ENCODE measurements at regions not wholly inside any gene's neighbourhood (a gene's known extent, or its start where the extent isn't known, plus 50 kb on each side); places are given as distances from the start of the nearest gene placed in this dataset.
"Not testable (repeated sequence)": the region's sequence is repeated elsewhere in the genome, so short reads cannot be mapped to it uniquely, and the experiment has no call there.

GRCh38 chr13:65841156-65841555 lies 1389.0 kb downstream of the PCDH9 start:
- in situ Hi-C loops (cut with HindIII; ENCODE audit: low sequenced_read_pairs): no loop called here

GRCh38 chr13:65836066-65836465 lies 1394.1 kb downstream of the PCDH9 start:
- in situ Hi-C loops (cut with HindIII; ENCODE audit: low sequenced_read_pairs): no loop called here

- in situ Hi-C loops (cut with HindIII; ENCODE audit: low sequenced_read_pairs): no loop called here
Observed at GRCh38 chr13:65834897-65835296, 1395.2 kb downstream of the PCDH9 start.

GRCh38 chr13:65830411-65831205 lies 1399.5 kb downstream of the PCDH9 start:
- in situ Hi-C loops (cut with HindIII; ENCODE audit: low sequenced_read_pairs): no loop called here

GRCh38 chr13:65829241-65830008 lies 1400.7 kb downstream of the PCDH9 start:
- in situ Hi-C loops (cut with HindIII; ENCODE audit: low sequenced_read_pairs): no loop called here

GRCh38 chr13:65826657-65827056 lies 1403.5 kb downstream of the PCDH9 start:
- in situ Hi-C loops (cut with HindIII; ENCODE audit: low sequenced_read_pairs): no loop called here

GRCh38 chr13:65825039-65825438 lies 1405.1 kb downstream of the PCDH9 start:
- in situ Hi-C loops (cut with HindIII; ENCODE audit: low sequenced_read_pairs): no loop called here

- in situ Hi-C loops (cut with HindIII; ENCODE audit: low sequenced_read_pairs): no loop called here
Observed at GRCh38 chr13:65808061-65808460, 1422.1 kb downstream of the PCDH9 start.

GRCh38 chr13:65803530-65804392 lies 1426.4 kb downstream of the PCDH9 start:
- in situ Hi-C loops (cut with HindIII; ENCODE audit: low sequenced_read_pairs): no loop called here

- in situ Hi-C loops (cut with HindIII; ENCODE audit: low sequenced_read_pairs): no loop called here
Observed at GRCh38 chr13:65789815-65790214, 1440.3 kb downstream of the PCDH9 start.

GRCh38 chr13:65787082-65787481 lies 1443.1 kb downstream of the PCDH9 start:
- in situ Hi-C loops (cut with HindIII; ENCODE audit: low sequenced_read_pairs): no loop called here

GRCh38 chr13:65784088-65784816 lies 1445.9 kb downstream of the PCDH9 start:
- in situ Hi-C loops (cut with HindIII; ENCODE audit: low sequenced_read_pairs): no loop called here

- in situ Hi-C loops (cut with HindIII; ENCODE audit: low sequenced_read_pairs): no loop called here
Observed at GRCh38 chr13:65783383-65783782, 1446.8 kb downstream of the PCDH9 start.

GRCh38 chr13:65771704-65772313 lies 1458.3 kb downstream of the PCDH9 start:
- in situ Hi-C loops (cut with HindIII; ENCODE audit: low sequenced_read_pairs): not testable (repeated sequence)

- in situ Hi-C loops (cut with HindIII; ENCODE audit: low sequenced_read_pairs): no loop called here
Observed at GRCh38 chr13:65768545-65768944, 1461.6 kb downstream of the PCDH9 start.

GRCh38 chr13:65763811-65764210 lies 1466.3 kb downstream of the PCDH9 start:
- in situ Hi-C loops (cut with HindIII; ENCODE audit: low sequenced_read_pairs): no loop called here

GRCh38 chr13:65762012-65762411 lies 1468.1 kb downstream of the PCDH9 start:
- in situ Hi-C loops (cut with HindIII; ENCODE audit: low sequenced_read_pairs): no loop called here

- in situ Hi-C loops (cut with HindIII; ENCODE audit: low sequenced_read_pairs): no loop called here
Observed at GRCh38 chr13:65756071-65756671, 1474.0 kb downstream of the PCDH9 start.

- in situ Hi-C loops (cut with HindIII; ENCODE audit: low sequenced_read_pairs): no loop called here
Observed at GRCh38 chr13:65748227-65748626, 1481.9 kb downstream of the PCDH9 start.

Measured in endothelial cell of hepatic sinusoid (primary cell).